ENCODE measurements at regions not wholly inside any gene's neighbourhood (a gene's known extent, or its start where the extent isn't known, plus 50 kb on each side); places are given as distances from the start of the nearest gene placed in this dataset.

DNA sequence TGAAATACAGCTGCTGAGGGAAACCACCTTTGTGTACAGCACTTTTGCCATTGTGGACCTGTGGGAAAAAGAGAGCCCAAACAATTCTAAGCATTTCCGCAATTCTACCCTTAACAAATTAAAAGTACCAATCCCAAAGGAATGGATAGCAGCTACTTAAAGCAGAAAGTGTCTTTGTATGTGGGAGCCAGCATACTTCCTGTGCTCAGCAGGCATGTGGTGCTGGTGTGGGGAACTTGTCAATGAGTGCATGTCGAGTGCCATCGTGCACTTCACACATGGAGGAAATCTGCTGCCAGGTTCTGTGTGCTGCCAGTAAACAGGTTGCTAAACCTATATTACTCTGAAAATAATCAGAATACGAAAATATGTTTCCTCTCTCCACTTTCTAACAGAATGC, 399.0 kb downstream of the LRRC70 start:
- TF ChIP-seq, protein P1, sequence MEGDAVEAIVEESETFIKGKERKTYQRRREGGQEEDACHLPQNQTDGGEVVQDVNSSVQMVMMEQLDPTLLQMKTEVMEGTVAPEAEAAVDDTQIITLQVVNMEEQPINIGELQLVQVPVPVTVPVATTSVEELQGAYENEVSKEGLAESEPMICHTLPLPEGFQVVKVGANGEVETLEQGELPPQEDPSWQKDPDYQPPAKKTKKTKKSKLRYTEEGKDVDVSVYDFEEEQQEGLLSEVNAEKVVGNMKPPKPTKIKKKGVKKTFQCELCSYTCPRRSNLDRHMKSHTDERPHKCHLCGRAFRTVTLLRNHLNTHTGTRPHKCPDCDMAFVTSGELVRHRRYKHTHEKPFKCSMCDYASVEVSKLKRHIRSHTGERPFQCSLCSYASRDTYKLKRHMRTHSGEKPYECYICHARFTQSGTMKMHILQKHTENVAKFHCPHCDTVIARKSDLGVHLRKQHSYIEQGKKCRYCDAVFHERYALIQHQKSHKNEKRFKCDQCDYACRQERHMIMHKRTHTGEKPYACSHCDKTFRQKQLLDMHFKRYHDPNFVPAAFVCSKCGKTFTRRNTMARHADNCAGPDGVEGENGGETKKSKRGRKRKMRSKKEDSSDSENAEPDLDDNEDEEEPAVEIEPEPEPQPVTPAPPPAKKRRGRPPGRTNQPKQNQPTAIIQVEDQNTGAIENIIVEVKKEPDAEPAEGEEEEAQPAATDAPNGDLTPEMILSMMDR (IDR thresholded peaks at IDR 0.05) = no peak
- TF ChIP-seq POLR2A (IDR thresholded peaks at IDR 0.05) = no peak

Measured in lower leg skin (tissue), 3 donors.